AG04450 (cell line): ENCODE measurements at regions not wholly inside any gene's neighbourhood (a gene's known extent, or its start where the extent isn't known, plus 50 kb on each side); places are given as distances from the start of the nearest gene placed in this dataset.
"Not testable (repeated sequence)": the region's sequence is repeated elsewhere in the genome, so short reads cannot be mapped to it uniquely, and the experiment has no call there.

Experiments used
- CTCF ChIA-PET: fragments of 300-600, 350-600 bp; formaldehyde crosslinking; extraction: SDS; loops from one replicate; lab custom pipeline; 2022; ENCODE audit warnings: antibody characterized with exemption, inconsistent platforms; lab: Charles Lee
- POLR2A ChIA-PET: fragments of 350-600 bp; formaldehyde crosslinking; extraction: SDS; loops from one replicate; lab custom pipeline; 2021; ENCODE audit warnings: antibody characterized with exemption, inconsistent platforms; lab: Yijun Ruan, JAX
- DNase-seq: peaks from one replicate; pipeline ENCODE4 v3.0.0-alpha.2; 2011; ENCODE audit warnings: low read depth, low spot score
- H3K27ac ChIP-seq: one replicate; pipeline ENCODE4 v1.5.1; 2012; ENCODE audit warnings: low read depth, low read length, control low read depth
- H3K27me3 ChIP-seq: one replicate; pipeline ENCODE4 v1.6.0; 2012; ENCODE audit warnings: low read length; ENCODE audit not compliant: control insufficient read depth, insufficient read depth
- H3K4me3 ChIP-seq: 2 replicates; pipeline ENCODE4 v1.5.1; 2011; ENCODE audit warnings: mild to moderate bottlenecking, low read depth, low read length, control low read depth
- H3K9me3 ChIP-seq: 2 replicates; pipeline ENCODE4 v1.5.1; 2012; ENCODE audit warnings: low read length; ENCODE audit not compliant: control insufficient read depth, insufficient read depth
- CTCF ChIP-seq: IDR thresholded peaks from 2 replicates; pipeline ENCODE4 v1.5.1; 2011; ENCODE audit warnings: low read depth, low read length, control low read depth, inconsistent platforms

DNA sequence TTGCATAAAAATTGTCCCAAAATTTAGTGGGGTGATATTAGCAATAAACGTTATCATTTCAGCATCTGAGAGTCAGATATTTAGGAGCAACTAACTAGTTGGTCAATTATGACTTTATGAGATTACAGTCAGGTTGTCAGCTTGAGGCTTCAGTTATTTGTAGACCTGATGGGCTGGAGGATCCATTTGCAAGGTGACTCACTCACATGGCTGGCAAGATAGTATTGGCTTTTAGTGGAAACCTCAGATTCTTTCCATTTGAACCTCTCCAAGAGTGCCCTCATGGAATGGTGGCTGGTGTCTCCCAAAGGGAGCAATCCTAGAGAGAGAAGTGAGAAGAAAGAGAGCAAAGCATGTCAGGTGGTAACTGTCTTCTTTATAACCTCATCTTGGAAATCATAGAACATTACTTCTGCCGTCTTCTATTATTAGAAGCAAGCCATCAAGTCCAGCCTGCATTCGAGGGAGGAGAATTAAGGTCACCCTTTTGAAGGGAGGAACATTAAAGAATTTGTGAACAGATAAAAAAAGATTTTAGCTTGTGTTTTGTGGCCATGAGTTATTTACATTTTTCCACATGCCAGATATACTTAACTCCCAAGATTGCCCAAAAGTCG lies 92.5 kb downstream of the HAUS1 start:
- POLR2A ChIA-PET, result no interaction called here
- no peak for TF ChIP-seq CTCF
- CTCF ChIA-PET, result interaction anchor here (4.2 kb wide), 1 partner anchor 24 kb away, joined by 36 read pairs; a partner anchor contains a TSS
- no peaks in the 10 kb centered on the region for H3K27me3 ChIP-seq
- H3K4me3 ChIP-seq, result no peak overlapping the region
- DNase-seq, result no peak
- H3K9me3 ChIP-seq, result no peaks in the 10 kb centered on the region
- H3K27ac ChIP-seq, result no peak overlapping the region

GRCh38 chr18:46199515-46200147 lies 95.4 kb downstream of the HAUS1 start:
- ChIA-PET POLR2A (interaction anchor here (0.6 to 0.8 kb wide), 2 partner anchors 22 to 39 kb away, joined by 4 to 8 read pairs; no protein-coding TSS in a partner anchor), CTCF (interaction anchor here (0.6 to 4.2 kb wide), 7 partner anchors 12 to 1661 kb away, joined by 3 to 36 read pairs (median 5); a partner anchor contains a TSS)
- no peaks in the 10 kb centered on the region for H3K9me3 ChIP-seq
- no peak overlapping the region for H3K4me3 ChIP-seq
- no peak for TF ChIP-seq CTCF
- peak; percentile 49 for DNase-seq
- no peaks in the 10 kb centered on the region for H3K27me3 ChIP-seq
- no peak overlapping the region for H3K27ac ChIP-seq

- H3K9me3 ChIP-seq, H3K4me3 ChIP-seq, H3K27ac ChIP-seq, DNase-seq, H3K27me3 ChIP-seq: not testable (repeated sequence)
- CTCF ChIA-PET, result interaction anchor here (0.9 to 4.2 kb wide), 7 partner anchors 11 to 457 kb away, joined by 3 to 36 read pairs (median 4); a partner anchor contains a TSS
- POLR2A ChIA-PET, result interaction anchor here (0.8 kb wide), 1 partner anchor 23 kb away, joined by 8 read pairs; no protein-coding TSS in a partner anchor
Observed at GRCh38 chr18:46200178-46201055, 96.2 kb downstream of the HAUS1 start.

GRCh38 chr18:46204143-46204542 lies 100.0 kb downstream of the HAUS1 start:
- no peaks in the 10 kb centered on the region for H3K27me3 ChIP-seq
- no peak for TF ChIP-seq CTCF
- no peak for DNase-seq
- ChIA-PET CTCF (interaction anchor here (2.8 kb wide), 1 partner anchor 31 kb away, joined by 10 read pairs; a partner anchor contains a TSS), POLR2A (no interaction called here)
- H3K9me3 ChIP-seq, result no peaks in the 10 kb centered on the region
- H3K4me3 ChIP-seq, result no peak overlapping the region
- H3K27ac ChIP-seq, result no peak overlapping the region

GRCh38 chr18:46207985-46208384 lies 103.8 kb downstream of the HAUS1 start:
- Histone ChIP-seq H3K27me3 (no peaks in the 10 kb centered on the region), H3K27ac (no peak overlapping the region), H3K4me3 (no peak overlapping the region), H3K9me3 (no peaks in the 10 kb centered on the region)
- TF ChIP-seq CTCF, result no peak
- DNase-seq, result no peak
- POLR2A ChIA-PET, result no interaction called here
- CTCF ChIA-PET, result interaction anchor here (1.1 kb wide), 1 partner anchor 35 kb away, joined by 6 read pairs; a partner anchor contains a TSS
